HCT116 (cell line): ENCODE measurements at regions not wholly inside any gene's neighbourhood (a gene's known extent, or its start where the extent isn't known, plus 50 kb on each side); places are given as distances from the start of the nearest gene placed in this dataset.

ENCODE experiments used
- ATAC-seq: fragments of 200-7000 bp; cut with Tn5 transposase; 2 replicates; pipeline ENCODE4 v1.9.1; 2020; ENCODE audit warnings: mild to moderate bottlenecking, moderate library complexity
- BruUV-seq: library from RNA; stranded (reverse); fragments of 400-500 nt; replicated peaks from 2 replicates; lab custom pipeline; 2021; lab: Mats Ljungman, UMichigan
- CTCF ChIA-PET: fragments of 300-600 bp; sonication (Branson Sonifier 250); formaldehyde crosslinking; loops from one replicate; lab custom pipeline; 2021; ENCODE audit warnings: antibody characterized with exemption; lab: Charles Lee
- POLR2A ChIA-PET: fragments of 300-600, 350-600 bp; sonication (Branson Sonifier 250); formaldehyde crosslinking; loops from one replicate; lab custom pipeline; 2021; ENCODE audit warnings: antibody characterized with exemption; lab: Charles Lee
- RAD21 ChIA-PET, 2 experiments: fragments of 300-600 bp; sonication (Branson Sonifier 250); formaldehyde crosslinking; loops; one replicate each; lab custom pipeline; 2023; ENCODE audit warnings: low total read pairs in 2 of 2; ENCODE audit not compliant: uncharacterized antibody in 2 of 2, unreplicated experiment in 2 of 2, low non-redundant PET in 1 of 2; lab: Charles Lee
- DNase-seq: peaks from one replicate; pipeline ENCODE4 v3.0.0-alpha.2; 2010; ENCODE audit warnings: low read depth, low spot score
- H2AFZ ChIP-seq: fragments of 200-600 bp; shearing (Covaris generic), sonication (generic); 2 replicates; pipeline ENCODE4 v1.6.1; 2017; ENCODE audit warnings: low read depth, mixed run types, mixed read lengths, antibody characterized with exemption, low read length; ENCODE audit not compliant: poor library complexity, severe bottlenecking
- H3K27ac ChIP-seq: 2 replicates; pipeline ENCODE4 v1.5.1; 2012; ENCODE audit warnings: low read depth, low read length
- H3K27me3 ChIP-seq: fragments of 200-600 bp; sonication (generic); 2 replicates; pipeline ENCODE4 v1.6.1; 2016; ENCODE audit warnings: mixed run types, low read length, mixed read lengths; ENCODE audit not compliant: insufficient read depth
- H3K36me3 ChIP-seq, 2 experiments: fragments of 200-500 bp in 1 of 2; fragments of 200-600 bp in 1 of 2; sonication (Bioruptor generic) in 1 of 2; sonication (generic) in 1 of 2; 2 replicates each; pipeline versions ENCODE4 v1.5.1 to v1.6.1; 2014 to 2016; ENCODE audit warnings: low read length in 2 of 2, inconsistent platforms in 1 of 2, mixed read lengths in 1 of 2, mixed run types in 1 of 2; ENCODE audit not compliant: insufficient read depth in 2 of 2, control insufficient read depth in 1 of 2
- H3K4me1 ChIP-seq, 2 experiments: fragments of 200-600 bp in 1 of 2; sonication (generic) in 1 of 2; 2 replicates each; pipeline versions ENCODE4 v1.5.1 to v1.6.1; 2012 to 2017; ENCODE audit warnings: low read length in 2 of 2, inconsistent platforms in 1 of 2, mild to moderate bottlenecking in 1 of 2, mixed read lengths in 1 of 2, mixed run types in 1 of 2, moderate library complexity in 1 of 2; ENCODE audit not compliant: insufficient read depth in 2 of 2, control insufficient read depth in 1 of 2
- H3K4me2 ChIP-seq: fragments of 200-600 bp; sonication (generic); 2 replicates; pipeline ENCODE4 v1.6.1; 2017; ENCODE audit warnings: mixed run types, low read length, mixed read lengths
- H3K4me3 ChIP-seq, 2 experiments: fragments of 200-600 bp in 1 of 2; sonication (generic) in 1 of 2; replicated peaks in 1 of 2; 2 replicates each; pipeline ENCODE4 v1.5.1; 2011 to 2016; ENCODE audit warnings: low read length in 2 of 2, control low read depth in 1 of 2, low read depth in 1 of 2, mild to moderate bottlenecking in 1 of 2, mixed read lengths in 1 of 2, mixed run types in 1 of 2
- H3K79me2 ChIP-seq: fragments of 200-600 bp; sonication (generic); 2 replicates; pipeline ENCODE4 v1.6.1; 2017; ENCODE audit warnings: mild to moderate bottlenecking, mixed run types, low read length, moderate library complexity, mixed read lengths; ENCODE audit not compliant: insufficient read depth
- H3K9ac ChIP-seq: fragments of 200-600 bp; sonication (generic); 2 replicates; pipeline ENCODE4 v1.6.1; 2016; ENCODE audit warnings: low read length, mixed read lengths
- H3K9me2 ChIP-seq: fragments of 200-600 bp; sonication (generic), shearing (Covaris generic); 2 replicates; pipeline ENCODE4 v1.6.1; 2017; ENCODE audit warnings: mixed run types, mild to moderate bottlenecking, moderate library complexity; ENCODE audit not compliant: insufficient read depth
- H3K9me3 ChIP-seq, 2 experiments: fragments of 200-500 bp in 1 of 2; fragments of 200-600 bp in 1 of 2; sonication (Bioruptor generic) in 1 of 2; sonication (generic) in 1 of 2; 2 replicates each; pipeline ENCODE4 v1.6.1; 2014 to 2017; ENCODE audit warnings: low read length in 2 of 2, mixed read lengths in 2 of 2, inconsistent platforms in 1 of 2, low read depth in 1 of 2, mild to moderate bottlenecking in 1 of 2, mixed run types in 1 of 2, moderate library complexity in 1 of 2; ENCODE audit not compliant: control insufficient read depth in 1 of 2, insufficient read depth in 1 of 2
- H4K20me1 ChIP-seq: fragments of 200-600 bp; sonication (generic), shearing (Covaris generic); 2 replicates; pipeline ENCODE4 v1.6.1; 2017; ENCODE audit warnings: mixed run types, mild to moderate bottlenecking, moderate library complexity; ENCODE audit not compliant: insufficient read depth
- ATF3 ChIP-seq: IDR thresholded peaks from 2 replicates; pipeline ENCODE4 v1.6.1; 2012
- ELF1 ChIP-seq: IDR thresholded peaks from 2 replicates; pipeline ENCODE4 v1.6.1; 2012; ENCODE audit warnings: low read depth, borderline replicate concordance
- EZH2 ChIP-seq: fragments of 200-600 bp; sonication (generic); IDR thresholded peaks from 2 replicates; pipeline ENCODE4 v1.6.1; 2017; ENCODE audit warnings: antibody characterized with exemption, mixed run types
- POLR2AphosphoS5 ChIP-seq: IDR thresholded peaks from 2 replicates; pipeline ENCODE4 v1.6.1; 2011; ENCODE audit warnings: mild to moderate bottlenecking, low read depth, low read length, moderate library complexity
- REST ChIP-seq: IDR thresholded peaks from 2 replicates; pipeline ENCODE4 v1.6.1; 2012; ENCODE audit warnings: low read depth
- YY1 ChIP-seq: IDR thresholded peaks from 2 replicates; pipeline ENCODE4 v1.6.1; 2011; ENCODE audit warnings: low read length, low read depth, moderate library complexity, mild to moderate bottlenecking; ENCODE audit not compliant: insufficient replicate concordance; ENCODE audit errors: extremely low read depth
- ZNF274 ChIP-seq: fragments of 200-500 bp; sonication (Bioruptor generic); IDR thresholded peaks from 2 replicates; pipeline ENCODE4 v1.6.1; 2014; ENCODE audit warnings: mild to moderate bottlenecking, low read depth, low read length, inconsistent platforms
- intact Hi-C: fragments of 100-400 bp; cut with micrococcal nuclease; formaldehyde crosslinking; loops from 2 replicates; pipeline ENCODE4 v1.10.0; 2022

- Histone ChIP-seq H2AFZ (no peak overlapping the region), H3K9me3 (peaks cover 3 to 4% of the 10 kb centered on the region in 2 experiments; a peak in 2 of 4 replicates)
- no TSS peak for BruUV-seq
These were observed 355.8 kb downstream of the AMY1C start for GRCh38 chr1:104105465-104105864.

More at GRCh38 chr1:104105465-104105864, 355.8 kb downstream of the AMY1C start:
- Histone ChIP-seq H3K4me3 (no peak overlapping the region), H3K27me3 (no peaks in the 10 kb centered on the region), H4K20me1 (no peaks in the 10 kb centered on the region), H3K27ac (no peak overlapping the region), H3K9me2 (no peaks in the 10 kb centered on the region), H3K4me1 (no peaks in the 10 kb centered on the region), H3K4me2 (no peak overlapping the region), H3K79me2 (no peaks in the 10 kb centered on the region), H3K36me3 (no peaks in the 10 kb centered on the region), H3K9ac (no peak overlapping the region)
- intact Hi-C loops, result no loop called here
- ATAC-seq (no peak), DNase-seq (no peak)
- CTCF ChIA-PET, result no interaction called here
- RAD21 ChIA-PET, result no interaction called here
- POLR2A ChIA-PET, result no interaction called here
- TF ChIP-seq POLR2AphosphoS5, result no peak
- no peak for TF ChIP-seq YY1
- no peak for TF ChIP-seq EZH2
- no peak for TF ChIP-seq ZNF274
- TF ChIP-seq ELF1, result no peak
- TF ChIP-seq ATF3, result no peak
- no peak for TF ChIP-seq REST
